Ishikawa (cell line): ENCODE measurements at regions not wholly inside any gene's neighbourhood (a gene's known extent, or its start where the extent isn't known, plus 50 kb on each side); places are given as distances from the start of the nearest gene placed in this dataset.

Source experiments
- CEBPB ChIP-seq: IDR thresholded peaks from 2 replicates; pipeline ENCODE4 v1.6.1; 2012
- CREB1 ChIP-seq: IDR thresholded peaks from 2 replicates; pipeline ENCODE4 v1.6.1; 2012; ENCODE audit warnings: low read depth
- EGR1 ChIP-seq: IDR thresholded peaks from 2 replicates; pipeline ENCODE4 v1.6.1; 2012
- EP300 ChIP-seq: IDR thresholded peaks from 2 replicates; pipeline ENCODE4 v1.6.1; 2012; ENCODE audit warnings: borderline replicate concordance
- FOXM1 ChIP-seq: IDR thresholded peaks from 2 replicates; pipeline ENCODE4 v1.6.1; 2012; ENCODE audit warnings: low read depth, borderline replicate concordance
- NFIC ChIP-seq: IDR thresholded peaks from 2 replicates; pipeline ENCODE4 v1.6.1; 2012
- RAD21 ChIP-seq: IDR thresholded peaks from 2 replicates; pipeline ENCODE4 v1.6.1; 2012; ENCODE audit warnings: low read depth
- TAF1 ChIP-seq: IDR thresholded peaks from 2 replicates; pipeline ENCODE4 v1.6.1; 2012; ENCODE audit warnings: low read depth, mild to moderate bottlenecking
- TEAD4 ChIP-seq: IDR thresholded peaks from 2 replicates; pipeline ENCODE4 v1.6.1; 2012
- YY1 ChIP-seq: IDR thresholded peaks from 2 replicates; pipeline ENCODE4 v1.6.1; 2012; ENCODE audit warnings: low read depth
- TF ChIP-seq, protein P1 (sequence below): IDR thresholded peaks from 2 replicates; pipeline ENCODE4 v1.6.1; 2012; ENCODE audit warnings: low read depth, mild to moderate bottlenecking
- TF ChIP-seq, protein P2 (sequence below): IDR thresholded peaks from 2 replicates; pipeline ENCODE4 v1.6.1; 2012
- TF ChIP-seq, protein P3 (sequence below): IDR thresholded peaks from 2 replicates; pipeline ENCODE4 v1.6.1; 2012

DNA sequence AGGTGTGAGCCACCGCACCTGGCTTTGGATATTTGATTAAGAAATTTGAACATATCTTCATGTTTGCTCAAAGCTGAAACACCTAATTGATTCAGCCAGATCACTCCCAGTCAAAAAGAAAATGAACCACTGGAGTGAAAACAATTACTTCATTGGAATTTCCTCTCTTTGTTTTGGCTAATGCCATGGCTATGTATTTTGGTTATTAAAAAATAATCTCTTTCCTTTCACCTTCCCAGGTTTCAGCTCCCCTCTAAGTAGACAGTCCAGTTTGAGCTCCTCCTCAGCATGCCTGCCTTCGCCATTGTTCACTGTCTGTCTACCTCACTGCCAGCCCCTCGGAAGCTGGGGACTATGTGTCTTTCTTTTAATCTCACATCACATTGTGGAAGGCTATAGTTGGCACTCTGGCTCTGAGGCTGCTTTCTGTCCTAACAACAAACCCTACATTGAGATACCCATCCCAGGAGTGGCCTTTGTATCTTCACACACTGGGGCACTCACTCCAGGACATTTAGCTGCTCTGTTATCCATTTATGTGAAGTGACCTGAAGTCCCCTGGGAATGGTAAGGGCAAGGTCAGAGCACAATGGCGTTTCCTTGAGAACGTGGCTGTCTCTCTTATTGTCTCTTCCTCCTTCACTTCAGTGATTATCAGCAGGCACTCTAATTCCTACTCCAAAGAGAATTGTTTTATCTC lies 764.0 kb upstream of the CITED2 start:
- peak; percentile 37; the same call in 1 of the 2 replicates for TF ChIP-seq EP300
- TF ChIP-seq, protein P1, sequence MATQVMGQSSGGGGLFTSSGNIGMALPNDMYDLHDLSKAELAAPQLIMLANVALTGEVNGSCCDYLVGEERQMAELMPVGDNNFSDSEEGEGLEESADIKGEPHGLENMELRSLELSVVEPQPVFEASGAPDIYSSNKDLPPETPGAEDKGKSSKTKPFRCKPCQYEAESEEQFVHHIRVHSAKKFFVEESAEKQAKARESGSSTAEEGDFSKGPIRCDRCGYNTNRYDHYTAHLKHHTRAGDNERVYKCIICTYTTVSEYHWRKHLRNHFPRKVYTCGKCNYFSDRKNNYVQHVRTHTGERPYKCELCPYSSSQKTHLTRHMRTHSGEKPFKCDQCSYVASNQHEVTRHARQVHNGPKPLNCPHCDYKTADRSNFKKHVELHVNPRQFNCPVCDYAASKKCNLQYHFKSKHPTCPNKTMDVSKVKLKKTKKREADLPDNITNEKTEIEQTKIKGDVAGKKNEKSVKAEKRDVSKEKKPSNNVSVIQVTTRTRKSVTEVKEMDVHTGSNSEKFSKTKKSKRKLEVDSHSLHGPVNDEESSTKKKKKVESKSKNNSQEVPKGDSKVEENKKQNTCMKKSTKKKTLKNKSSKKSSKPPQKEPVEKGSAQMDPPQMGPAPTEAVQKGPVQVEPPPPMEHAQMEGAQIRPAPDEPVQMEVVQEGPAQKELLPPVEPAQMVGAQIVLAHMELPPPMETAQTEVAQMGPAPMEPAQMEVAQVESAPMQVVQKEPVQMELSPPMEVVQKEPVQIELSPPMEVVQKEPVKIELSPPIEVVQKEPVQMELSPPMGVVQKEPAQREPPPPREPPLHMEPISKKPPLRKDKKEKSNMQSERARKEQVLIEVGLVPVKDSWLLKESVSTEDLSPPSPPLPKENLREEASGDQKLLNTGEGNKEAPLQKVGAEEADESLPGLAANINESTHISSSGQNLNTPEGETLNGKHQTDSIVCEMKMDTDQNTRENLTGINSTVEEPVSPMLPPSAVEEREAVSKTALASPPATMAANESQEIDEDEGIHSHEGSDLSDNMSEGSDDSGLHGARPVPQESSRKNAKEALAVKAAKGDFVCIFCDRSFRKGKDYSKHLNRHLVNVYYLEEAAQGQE = no peak
- TF ChIP-seq TAF1 = no peak
- no peak for TF ChIP-seq NFIC
- no peak for TF ChIP-seq CREB1
- no peak; the same call in 1 of the 2 replicates for TF ChIP-seq TEAD4
- TF ChIP-seq YY1 = no peak
- TF ChIP-seq, protein P2, sequence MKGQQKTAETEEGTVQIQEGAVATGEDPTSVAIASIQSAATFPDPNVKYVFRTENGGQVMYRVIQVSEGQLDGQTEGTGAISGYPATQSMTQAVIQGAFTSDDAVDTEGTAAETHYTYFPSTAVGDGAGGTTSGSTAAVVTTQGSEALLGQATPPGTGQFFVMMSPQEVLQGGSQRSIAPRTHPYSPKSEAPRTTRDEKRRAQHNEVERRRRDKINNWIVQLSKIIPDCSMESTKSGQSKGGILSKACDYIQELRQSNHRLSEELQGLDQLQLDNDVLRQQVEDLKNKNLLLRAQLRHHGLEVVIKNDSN = no peak
- no peak for TF ChIP-seq FOXM1
- TF ChIP-seq RAD21 = no peak
- TF ChIP-seq, protein P3, sequence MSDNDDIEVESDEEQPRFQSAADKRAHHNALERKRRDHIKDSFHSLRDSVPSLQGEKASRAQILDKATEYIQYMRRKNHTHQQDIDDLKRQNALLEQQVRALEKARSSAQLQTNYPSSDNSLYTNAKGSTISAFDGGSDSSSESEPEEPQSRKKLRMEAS = no peak
- TF ChIP-seq CEBPB = no peak
- TF ChIP-seq EGR1 = no peak
